T-cell (primary cell): ENCODE measurements at regions not wholly inside any gene's neighbourhood (a gene's known extent, or its start where the extent isn't known, plus 50 kb on each side); places are given as distances from the start of the nearest gene placed in this dataset.

Experiments
- ATAC-seq, 4 experiments: fragments of 200-7000 bp in 3 of 4; fragments of 150-1000 bp in 1 of 4; cut with Tn5 transposase; replicated peaks in 1 of 4; 1 replicate in 3 of 4; 2 replicates in 1 of 4; pipeline ENCODE4 v1.10.0; 2021; ENCODE audit warnings: moderate library complexity in 3 of 4, mild to moderate bottlenecking in 2 of 4, moderate number of reproducible peaks in 1 of 4
- CTCF ChIA-PET, 2 donors: fragments of 300-600 bp; sonication (Branson Sonifier 250); formaldehyde crosslinking; loops; one replicate each; lab custom pipeline; 2022; ENCODE audit warnings: antibody characterized with exemption in 2 of 2; lab: Charles Lee
- POLR2A ChIA-PET, 2 donors: fragments of 300-600 bp; sonication (Branson Sonifier 250); formaldehyde crosslinking; loops; one replicate each; lab custom pipeline; 2022; ENCODE audit warnings: antibody characterized with exemption in 2 of 2; lab: Charles Lee
- DNase-seq, 35 experiments: peaks; one replicate each; pipeline versions ENCODE4 v3.0.0 to v3.0.0-alpha.2; 2013 to 2023
- H3K27ac ChIP-seq: one replicate; pipeline ENCODE4 v1.5.1; 2013; ENCODE audit warnings: low read length
- H3K27me3 ChIP-seq, 2 experiments: replicated peaks in 1 of 2; 1 replicate in 1 of 2; 2 replicates in 1 of 2; pipeline versions ENCODE4 v1.6.1 to v1.7.0; 2013; ENCODE audit warnings: low read length in 1 of 2, mixed read lengths in 1 of 2; ENCODE audit not compliant: control insufficient read depth in 2 of 2, insufficient read depth in 2 of 2; ENCODE audit errors: extremely low read depth in 1 of 2
- H3K36me3 ChIP-seq, 2 donors: 1 replicate in 1 of 2; 2 replicates in 1 of 2; pipeline versions ENCODE4 v1.6.1 to v1.7.0; 2013; ENCODE audit warnings: low read length in 1 of 2; ENCODE audit not compliant: control insufficient read depth in 2 of 2, insufficient read depth in 1 of 2; ENCODE audit errors: extremely low read depth in 1 of 2
- H3K4me1 ChIP-seq, 2 experiments: 1 replicate in 1 of 2; 2 replicates in 1 of 2; pipeline versions ENCODE4 v1.6.1 to v1.7.0; 2013; ENCODE audit warnings: low read length in 2 of 2, mixed read lengths in 1 of 2; ENCODE audit not compliant: insufficient read depth in 2 of 2, control insufficient read depth in 1 of 2; ENCODE audit errors: extremely low read depth in 1 of 2
- H3K4me3 ChIP-seq, 2 donors: 1 replicate in 1 of 2; 2 replicates in 1 of 2; pipeline versions ENCODE4 v1.5.1 to v1.7.0; 2013; ENCODE audit warnings: mild to moderate bottlenecking in 2 of 2, low read length in 1 of 2, moderate library complexity in 1 of 2; ENCODE audit not compliant: control insufficient read depth in 1 of 2; ENCODE audit errors: extremely low read depth in 1 of 2
- H3K9me3 ChIP-seq: 2 replicates; pipeline ENCODE4 v1.7.0; 2013
- H3K27ac Mint-ChIP-seq, 2 donors: one replicate each; pipeline ENCODE4 v1.8.0; 2020 to 2021; ENCODE audit warnings: mild to moderate bottlenecking in 2 of 2, mixed read lengths in 2 of 2
- H3K27me3 Mint-ChIP-seq, 2 donors: one replicate each; pipeline ENCODE4 v1.8.0; 2021 to 2022; ENCODE audit warnings: mixed read lengths in 2 of 2
- H3K36me3 Mint-ChIP-seq: one replicate; pipeline ENCODE4 v1.8.0; 2021; ENCODE audit warnings: mixed read lengths
- H3K4me1 Mint-ChIP-seq, 3 donors: one replicate each; pipeline ENCODE4 v1.8.0; 2020 to 2022; ENCODE audit warnings: mixed read lengths in 3 of 3, mild to moderate bottlenecking in 1 of 3
- H3K4me3 Mint-ChIP-seq, 3 donors: one replicate each; pipeline ENCODE4 v1.8.0; 2020 to 2022; ENCODE audit warnings: mild to moderate bottlenecking in 3 of 3, mixed read lengths in 3 of 3, moderate library complexity in 3 of 3
- H3K9me3 Mint-ChIP-seq, 3 donors: one replicate each; pipeline ENCODE4 v1.8.0; 2020 to 2022; ENCODE audit warnings: mixed read lengths in 3 of 3
- WGBS: methylation state at CpG from one replicate; pipeline ENCODE4 v1.1.5; 2013; ENCODE audit warnings: missing lambda C conversion rate; ENCODE audit not compliant: insufficient coverage; 5-methylcytosine and 5-hydroxymethylcytosine counted together

DNA sequence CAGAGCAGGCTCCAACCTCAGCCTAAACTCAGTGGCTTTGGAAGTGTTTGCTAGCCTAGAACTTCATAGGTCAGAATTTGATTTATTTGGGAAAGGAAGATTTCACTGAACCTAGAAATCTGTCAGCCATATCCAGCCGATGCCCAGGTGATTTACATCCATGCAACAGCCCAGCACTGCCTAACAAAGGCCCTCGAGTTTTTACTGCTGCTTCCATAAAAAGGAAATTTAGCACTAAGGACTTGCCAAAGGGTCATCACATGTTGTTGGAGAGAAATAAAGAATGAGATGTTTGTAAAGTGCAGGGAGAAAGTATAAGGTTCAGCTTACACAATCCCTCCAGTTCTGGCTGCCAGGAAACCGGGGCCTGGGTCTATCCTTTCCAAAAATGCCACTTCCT is 614.2 kb downstream of the BCL11A start:
- POLR2A ChIA-PET: no interaction called here

DNA sequence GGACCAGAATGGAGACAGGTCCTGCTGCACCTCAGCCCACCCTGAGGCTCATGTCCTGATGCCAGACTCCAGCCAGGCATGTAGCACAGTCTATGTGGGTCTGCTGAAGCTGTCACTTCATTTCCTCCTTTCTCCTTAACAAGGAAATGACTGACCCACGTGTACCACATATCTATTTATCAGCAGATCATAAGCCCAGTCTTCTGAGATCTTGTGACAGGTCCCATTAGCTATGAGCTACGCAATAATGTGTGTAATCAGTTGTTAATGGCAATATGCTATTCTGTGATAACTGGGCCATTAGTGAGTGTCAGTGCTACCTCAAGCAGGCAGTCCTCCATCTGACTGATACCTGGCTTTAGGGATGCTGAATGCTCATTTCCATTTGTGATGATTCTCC is 615.3 kb downstream of the BCL11A start:
- Mint-ChIP-seq H3K27ac (no peak overlapping the region), H3K36me3 (no peaks in the 10 kb centered on the region), H3K4me3 (no peak overlapping the region), H3K9me3 (no peaks in the 10 kb centered on the region), H3K27me3 (no peaks in the 10 kb centered on the region), H3K4me1 (peaks cover 2 to 7% (median 3%) of the 10 kb centered on the region in 3 donors)
- no peaks in the 10 kb centered on the region for H3K9me3 ChIP-seq
- H3K4me1 ChIP-seq: no peaks in the 10 kb centered on the region
- no peaks in the 10 kb centered on the region for H3K36me3 ChIP-seq
- ChIA-PET CTCF (interaction anchor here in 1 of 2 donors (0.6 kb wide), 1 partner anchor 141 kb away, joined by 9 read pairs; no protein-coding TSS in a partner anchor), POLR2A (interaction anchor here in 1 of 2 donors (0.6 kb wide), 2 partner anchors 11 to 29 kb away, joined by 4 to 6 read pairs; no protein-coding TSS in a partner anchor)
- no CpG with 5 or more reads among the region's 2 CpGs for WGBS
- H3K4me3 ChIP-seq: no peak overlapping the region
- DNase-seq: no peak
- no peak overlapping the region for H3K27ac ChIP-seq
- no peak for ATAC-seq
- no peaks in the 10 kb centered on the region for H3K27me3 ChIP-seq

More for the DNA sequence above, 614.2 kb downstream of the BCL11A start:
- Histone ChIP-seq H3K36me3 (no peaks in the 10 kb centered on the region), H3K27me3 (no peaks in the 10 kb centered on the region), H3K9me3 (no peaks in the 10 kb centered on the region), H3K4me3 (no peak overlapping the region), H3K4me1 (no peaks in the 10 kb centered on the region), H3K27ac (no peak overlapping the region)
- Mint-ChIP-seq H3K36me3 (no peaks in the 10 kb centered on the region), H3K27me3 (no peaks in the 10 kb centered on the region), H3K4me3 (no peak overlapping the region), H3K27ac (no peak overlapping the region), H3K4me1 (peaks cover 2 to 7% (median 3%) of the 10 kb centered on the region in 3 donors), H3K9me3 (no peaks in the 10 kb centered on the region)
- no peak for DNase-seq
- no peak for ATAC-seq
- CTCF ChIA-PET: no interaction called here
- no CpG with 5 or more reads among the region's 3 CpGs for WGBS

DNA sequence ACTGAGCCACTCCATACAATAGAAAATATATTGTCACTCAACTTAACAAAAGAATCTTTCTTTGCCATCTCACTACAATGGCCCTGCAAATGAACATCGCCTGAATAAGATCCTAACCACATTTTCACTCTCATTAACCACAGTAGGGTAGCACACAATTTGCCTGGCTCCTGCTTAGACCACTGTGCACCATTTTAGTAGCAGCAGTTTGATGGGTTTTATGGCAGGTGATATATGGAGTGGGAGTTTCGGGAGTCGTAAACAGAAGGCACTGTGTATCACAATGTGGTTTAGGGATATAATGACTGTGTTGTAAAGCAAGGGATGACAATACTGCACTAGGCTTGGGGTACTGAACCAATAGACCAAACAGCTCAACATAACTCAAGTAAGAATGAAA is 617.4 kb downstream of the BCL11A start:
- H3K4me3 ChIP-seq: no peak overlapping the region
- H3K9me3 Mint-ChIP-seq: peaks cover 3 to 6% (median 3%) of the 10 kb centered on the region in 3 donors
- ChIA-PET POLR2A (no interaction called here), CTCF (no interaction called here)
- H3K27me3 ChIP-seq: no peaks in the 10 kb centered on the region
- no peaks in the 10 kb centered on the region for H3K4me1 ChIP-seq
- no peaks in the 10 kb centered on the region for H3K27me3 Mint-ChIP-seq
- no peak overlapping the region for H3K4me3 Mint-ChIP-seq
- peaks cover 2 to 7% (median 3%) of the 10 kb centered on the region in 3 donors for H3K4me1 Mint-ChIP-seq
- no peak overlapping the region for H3K27ac ChIP-seq
- no peak for ATAC-seq
- no peak for DNase-seq
- H3K27ac Mint-ChIP-seq: no peak overlapping the region
- H3K36me3 ChIP-seq: no peaks in the 10 kb centered on the region
- no peaks in the 10 kb centered on the region for H3K9me3 ChIP-seq
- no CpG with 5 or more reads among the region's 3 CpGs for WGBS
- H3K36me3 Mint-ChIP-seq: no peaks in the 10 kb centered on the region

DNA sequence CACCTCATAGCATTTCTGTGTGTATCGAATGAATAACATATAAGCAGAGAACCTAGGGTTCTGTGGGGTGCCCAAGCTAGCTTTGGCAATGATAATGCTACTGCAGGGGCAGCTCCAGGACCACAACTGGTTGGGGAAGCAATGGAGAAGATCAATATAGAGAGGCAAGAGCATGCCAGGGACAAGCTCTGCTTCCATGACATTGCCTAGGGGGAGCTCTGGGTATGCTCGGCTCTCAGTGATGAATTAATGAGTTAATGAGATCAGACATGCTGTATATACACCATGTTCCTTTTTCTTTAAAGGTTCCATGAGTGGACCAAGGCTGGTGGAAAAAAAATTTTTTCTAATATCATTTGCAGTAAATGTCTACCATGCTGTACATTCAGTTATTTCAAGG is 618.4 kb downstream of the BCL11A start:
- WGBS: no CpG with 5 or more reads among the region's 2 CpGs
- H3K27ac ChIP-seq: no peak overlapping the region
- no peak overlapping the region for H3K4me3 Mint-ChIP-seq
- H3K36me3 ChIP-seq: no peaks in the 10 kb centered on the region
- no peaks in the 10 kb centered on the region for H3K9me3 ChIP-seq
- peaks cover 3 to 7% (median 4%) of the 10 kb centered on the region in 3 donors for H3K4me1 Mint-ChIP-seq
- ATAC-seq (no peak), DNase-seq (no peak)
- peaks cover 0 to 2% of the 10 kb centered on the region in 2 experiments for H3K4me1 ChIP-seq
- H3K36me3 Mint-ChIP-seq: no peaks in the 10 kb centered on the region
- H3K27me3 Mint-ChIP-seq: no peaks in the 10 kb centered on the region
- no peaks in the 10 kb centered on the region for H3K27me3 ChIP-seq
- H3K27ac Mint-ChIP-seq: no peak overlapping the region
- peaks cover 3 to 6% (median 3%) of the 10 kb centered on the region in 3 donors for H3K9me3 Mint-ChIP-seq
- CTCF ChIA-PET: no interaction called here
- H3K4me3 ChIP-seq: no peak overlapping the region
- POLR2A ChIA-PET: no interaction called here

DNA sequence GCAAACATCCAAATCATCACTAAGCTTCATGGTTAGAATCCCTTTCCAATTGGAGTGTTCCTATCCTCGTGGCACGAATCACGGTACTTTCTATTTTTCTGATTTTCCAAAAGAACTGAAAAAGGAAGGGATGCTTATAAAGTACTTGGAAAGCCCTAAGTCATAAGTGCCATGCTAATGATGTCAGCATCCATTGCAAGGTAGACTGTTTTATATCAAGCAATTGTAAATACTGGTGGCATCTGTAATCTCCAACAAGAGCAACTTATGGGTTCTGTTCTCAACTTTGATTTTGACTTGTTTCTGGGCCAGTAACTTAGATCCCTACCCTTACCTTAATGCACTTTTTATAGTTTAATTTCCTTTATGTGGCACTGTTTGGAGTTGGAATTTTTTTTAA is 619.5 kb downstream of the BCL11A start:
- H3K27ac Mint-ChIP-seq: no peak overlapping the region
- Histone ChIP-seq H3K27ac (no peak overlapping the region), H3K4me1 (peaks cover 0 to 2% of the 10 kb centered on the region in 2 experiments), H3K9me3 (no peaks in the 10 kb centered on the region), H3K4me3 (no peak overlapping the region), H3K27me3 (no peaks in the 10 kb centered on the region), H3K36me3 (no peaks in the 10 kb centered on the region)
- ChIA-PET CTCF (no interaction called here), POLR2A (no interaction called here)
- no peak overlapping the region for H3K4me3 Mint-ChIP-seq
- ATAC-seq (no peak), DNase-seq (no peak)
- H3K27me3 Mint-ChIP-seq: no peaks in the 10 kb centered on the region
- H3K9me3 Mint-ChIP-seq: peaks cover 3 to 6% (median 3%) of the 10 kb centered on the region in 3 donors
- no CpG with 5 or more reads among the region's 3 CpGs for WGBS
- H3K36me3 Mint-ChIP-seq: no peaks in the 10 kb centered on the region
- H3K4me1 Mint-ChIP-seq: peaks cover 3 to 7% (median 4%) of the 10 kb centered on the region in 3 donors

DNA sequence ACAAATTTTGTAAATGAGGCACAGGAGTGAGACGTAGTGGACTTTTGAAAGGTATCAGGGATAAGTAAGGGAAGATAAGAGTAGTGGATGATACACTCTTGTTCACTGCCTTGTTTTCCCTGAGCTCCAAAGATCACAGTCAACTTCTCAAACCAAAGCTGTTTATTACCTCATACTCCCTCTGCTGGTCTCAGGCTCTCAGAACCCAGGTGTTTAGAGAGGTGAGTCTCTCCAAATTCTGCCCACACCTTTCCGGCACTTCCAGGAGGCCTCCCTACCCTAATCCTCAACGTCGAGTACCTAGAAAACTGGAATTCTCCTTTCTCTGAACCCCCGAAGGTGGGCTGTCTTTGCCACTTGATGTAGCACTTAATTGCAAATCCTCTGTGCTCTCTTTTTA is 621.1 kb downstream of the BCL11A start:
- Histone ChIP-seq H3K36me3 (no peaks in the 10 kb centered on the region), H3K4me1 (peaks cover 0 to 2% of the 10 kb centered on the region in 2 experiments), H3K9me3 (no peaks in the 10 kb centered on the region), H3K27me3 (no peaks in the 10 kb centered on the region), H3K4me3 (no peak overlapping the region), H3K27ac (no peak overlapping the region)
- H3K4me1 Mint-ChIP-seq: peaks cover 3 to 7% (median 4%) of the 10 kb centered on the region in 3 donors
- peaks cover 3 to 6% (median 3%) of the 10 kb centered on the region in 3 donors for H3K9me3 Mint-ChIP-seq
- no peaks in the 10 kb centered on the region for H3K27me3 Mint-ChIP-seq
- no peaks in the 10 kb centered on the region for H3K36me3 Mint-ChIP-seq
- ChIA-PET CTCF (no interaction called here), POLR2A (no interaction called here)
- no peak for ATAC-seq
- no peak for DNase-seq
- no peak overlapping the region for H3K4me3 Mint-ChIP-seq
- no peak overlapping the region for H3K27ac Mint-ChIP-seq
- WGBS: 92% methylated on average over 3 of the region's 5 CpGs

DNA sequence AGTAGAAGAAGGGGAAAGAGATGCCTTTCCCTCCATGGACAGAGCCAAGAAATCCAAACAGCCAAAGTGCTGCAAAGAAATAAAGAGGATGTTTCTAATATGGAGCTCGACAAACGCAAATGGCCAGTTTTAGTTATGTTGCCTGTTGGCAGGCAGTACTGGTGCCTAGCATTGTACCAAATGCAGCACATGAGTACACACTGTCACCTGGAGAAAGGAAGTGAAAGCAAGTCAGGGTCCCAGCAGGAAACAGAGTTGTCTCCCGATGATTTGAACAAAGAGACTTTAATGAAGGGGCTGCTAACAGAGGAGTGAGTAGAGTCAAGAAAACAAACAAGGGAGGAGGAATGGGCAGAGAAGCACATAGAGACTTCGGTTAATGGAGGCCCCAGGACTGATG is 623.0 kb downstream of the BCL11A start:
- ChIA-PET POLR2A (no interaction called here), CTCF (no interaction called here)
- no peaks in the 10 kb centered on the region for H3K36me3 ChIP-seq
- peaks cover 0 to 2% of the 10 kb centered on the region in 2 experiments for H3K4me1 ChIP-seq
- H3K27ac ChIP-seq: no peak overlapping the region
- peaks cover 0 to 2% (median 0%) of the 10 kb centered on the region in 3 donors for H3K4me1 Mint-ChIP-seq
- H3K36me3 Mint-ChIP-seq: no peaks in the 10 kb centered on the region
- no peaks in the 10 kb centered on the region for H3K27me3 Mint-ChIP-seq
- no peak overlapping the region for H3K4me3 ChIP-seq
- DNase-seq: no peak
- no peak for ATAC-seq
- H3K27ac Mint-ChIP-seq: no peak overlapping the region
- WGBS: 67% methylated on average over 3 of the region's 4 CpGs
- H3K9me3 Mint-ChIP-seq: peaks cover 3 to 6% (median 3%) of the 10 kb centered on the region in 3 donors
- H3K4me3 Mint-ChIP-seq: no peak overlapping the region
- no peaks in the 10 kb centered on the region for H3K9me3 ChIP-seq
- H3K27me3 ChIP-seq: no peaks in the 10 kb centered on the region
